CD4-positive, alpha-beta T cell treated with Interleukin-4 for 1 hour (primary cell): ENCODE measurements at regions not wholly inside any gene's neighbourhood (a gene's known extent, or its start where the extent isn't known, plus 50 kb on each side); places are given as distances from the start of the nearest gene placed in this dataset.

Source experiments
- DNase-seq, 2 donors: peaks; one replicate each; pipeline ENCODE4 v3.0.0-alpha.2; 2020 to 2022

GRCh38 chr20:60652615-60653014 lies 599.4 kb upstream of the CDH4 start:
- DNase-seq, result no peak

GRCh38 chr20:60653111-60653845 lies 598.8 kb upstream of the CDH4 start:
- DNase-seq, result no peak

- no peak for DNase-seq
Observed at GRCh38 chr20:60658681-60659080, 593.4 kb upstream of the CDH4 start.

- DNase-seq, result no peak
Observed at GRCh38 chr20:60659240-60659639, 592.8 kb upstream of the CDH4 start.

- DNase-seq, result no peak
Observed at GRCh38 chr20:60662307-60662706, 589.8 kb upstream of the CDH4 start.

- DNase-seq, result no peak
Observed at GRCh38 chr20:60664106-60664505, 588.0 kb upstream of the CDH4 start.

GRCh38 chr20:60667641-60668040 lies 584.4 kb upstream of the CDH4 start:
- no peak for DNase-seq

GRCh38 chr20:60669211-60669610 lies 582.9 kb upstream of the CDH4 start:
- DNase-seq, result no peak

GRCh38 chr20:60676011-60676410 lies 576.0 kb upstream of the CDH4 start:
- no peak for DNase-seq

- no peak for DNase-seq
Observed at GRCh38 chr20:60677819-60678218, 574.2 kb upstream of the CDH4 start.

- DNase-seq, result no peak
Observed at GRCh38 chr20:60680554-60680953, 571.5 kb upstream of the CDH4 start.

- no peak for DNase-seq
Observed at GRCh38 chr20:60687213-60687612, 564.8 kb upstream of the CDH4 start.

GRCh38 chr20:60690771-60691170 lies 561.3 kb upstream of the CDH4 start:
- DNase-seq, result no peak

GRCh38 chr20:60691966-60692615 lies 560.0 kb upstream of the CDH4 start:
- DNase-seq, result no peak

GRCh38 chr20:60693496-60694133 lies 558.4 kb upstream of the CDH4 start:
- no peak for DNase-seq

GRCh38 chr20:60694763-60695162 lies 557.3 kb upstream of the CDH4 start:
- no peak for DNase-seq

GRCh38 chr20:60695226-60696000 lies 556.6 kb upstream of the CDH4 start:
- DNase-seq, result no peak

GRCh38 chr20:60697252-60697651 lies 554.8 kb upstream of the CDH4 start:
- DNase-seq, result no peak

GRCh38 chr20:60700728-60701127 lies 551.3 kb upstream of the CDH4 start:
- no peak for DNase-seq

- DNase-seq, result no peak
Observed at GRCh38 chr20:60704147-60704546, 547.9 kb upstream of the CDH4 start.

- DNase-seq, result no peak
Observed at GRCh38 chr20:60713396-60713795, 538.7 kb upstream of the CDH4 start.

GRCh38 chr20:60715172-60715571 lies 536.9 kb upstream of the CDH4 start:
- DNase-seq, result no peak

- DNase-seq, result no peak
Observed at GRCh38 chr20:60718743-60719480, 533.1 kb upstream of the CDH4 start.
